ENCODE measurements at regions not wholly inside any gene's neighbourhood (a gene's known extent, or its start where the extent isn't known, plus 50 kb on each side); places are given as distances from the start of the nearest gene placed in this dataset.

DNA sequence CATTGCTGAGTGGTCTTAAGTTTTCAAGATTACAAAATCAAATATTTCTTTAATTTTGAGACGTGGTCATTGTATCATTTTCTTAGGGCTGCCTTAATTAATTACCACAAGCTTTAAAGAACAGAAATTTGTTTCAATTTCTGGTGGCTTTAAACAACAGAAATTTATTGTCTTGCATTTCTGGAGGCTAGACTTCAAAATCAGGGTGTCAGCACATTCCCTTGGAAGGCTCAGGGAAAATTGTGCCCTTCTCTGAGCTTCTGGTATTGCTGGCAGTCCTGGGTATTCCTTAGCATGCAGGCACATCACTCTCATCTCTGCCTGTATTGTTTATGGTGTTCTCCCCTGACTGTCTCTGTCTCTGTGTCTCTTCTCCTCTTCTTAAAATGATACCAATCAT is 76.0 kb upstream of the PCSK2 start:
- TF ChIP-seq, protein P1, sequence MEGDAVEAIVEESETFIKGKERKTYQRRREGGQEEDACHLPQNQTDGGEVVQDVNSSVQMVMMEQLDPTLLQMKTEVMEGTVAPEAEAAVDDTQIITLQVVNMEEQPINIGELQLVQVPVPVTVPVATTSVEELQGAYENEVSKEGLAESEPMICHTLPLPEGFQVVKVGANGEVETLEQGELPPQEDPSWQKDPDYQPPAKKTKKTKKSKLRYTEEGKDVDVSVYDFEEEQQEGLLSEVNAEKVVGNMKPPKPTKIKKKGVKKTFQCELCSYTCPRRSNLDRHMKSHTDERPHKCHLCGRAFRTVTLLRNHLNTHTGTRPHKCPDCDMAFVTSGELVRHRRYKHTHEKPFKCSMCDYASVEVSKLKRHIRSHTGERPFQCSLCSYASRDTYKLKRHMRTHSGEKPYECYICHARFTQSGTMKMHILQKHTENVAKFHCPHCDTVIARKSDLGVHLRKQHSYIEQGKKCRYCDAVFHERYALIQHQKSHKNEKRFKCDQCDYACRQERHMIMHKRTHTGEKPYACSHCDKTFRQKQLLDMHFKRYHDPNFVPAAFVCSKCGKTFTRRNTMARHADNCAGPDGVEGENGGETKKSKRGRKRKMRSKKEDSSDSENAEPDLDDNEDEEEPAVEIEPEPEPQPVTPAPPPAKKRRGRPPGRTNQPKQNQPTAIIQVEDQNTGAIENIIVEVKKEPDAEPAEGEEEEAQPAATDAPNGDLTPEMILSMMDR (IDR thresholded peaks at IDR 0.05; ENCODE audit: poor library complexity): no peak
- TF ChIP-seq EZH2 (IDR thresholded peaks at IDR 0.05; ENCODE audit: borderline replicate concordance): no peak
- no peak for TF ChIP-seq EZH2phosphoT487 (IDR thresholded peaks at IDR 0.05; ENCODE audit: low read depth, severe bottlenecking, unreplicated experiment)

All from hepatocyte (in vitro differentiated cells).